ENCODE measurements at regions not wholly inside any gene's neighbourhood (a gene's known extent, or its start where the extent isn't known, plus 50 kb on each side); places are given as distances from the start of the nearest gene placed in this dataset.
"Not testable (repeated sequence)": the region's sequence is repeated elsewhere in the genome, so short reads cannot be mapped to it uniquely, and the experiment has no call there.

GRCh38 chr1:10918531-10918930, 93.9 kb upstream of the TARDBP start:
- peaks cover 10% of the 10 kb centered on the region for H3K4me1 Mint-ChIP-seq (ENCODE audit: low read depth)
- no peaks in the 10 kb centered on the region for H3K9me3 Mint-ChIP-seq
- no peak overlapping the region for H3K27ac Mint-ChIP-seq
- H3K36me3 Mint-ChIP-seq (ENCODE audit: low read depth), result no peaks in the 10 kb centered on the region
- no peak overlapping the region for H3K4me3 Mint-ChIP-seq
- H3K27me3 Mint-ChIP-seq (ENCODE audit: low read depth), result peaks cover 37% of the 10 kb centered on the region
- no peak for DNase-seq (ENCODE audit: low spot score)

GRCh38 chr1:10920063-10920626, 92.3 kb upstream of the TARDBP start:
- peaks cover 45% of the 10 kb centered on the region for H3K27me3 Mint-ChIP-seq (ENCODE audit: low read depth)
- H3K36me3 Mint-ChIP-seq (ENCODE audit: low read depth), result no peaks in the 10 kb centered on the region
- H3K9me3 Mint-ChIP-seq, result no peaks in the 10 kb centered on the region
- DNase-seq (ENCODE audit: low spot score), result no peak
- peaks cover 13% of the 10 kb centered on the region for H3K4me1 Mint-ChIP-seq (ENCODE audit: low read depth)
- no peak overlapping the region for H3K4me3 Mint-ChIP-seq
- no peak overlapping the region for H3K27ac Mint-ChIP-seq

GRCh38 chr1:10922315-10923060, 90.0 kb upstream of the TARDBP start:
- not testable (repeated sequence) for H3K27ac Mint-ChIP-seq
- peaks cover 40% of the 10 kb centered on the region for H3K27me3 Mint-ChIP-seq (ENCODE audit: low read depth)
- peaks cover 11% of the 10 kb centered on the region for H3K4me1 Mint-ChIP-seq (ENCODE audit: low read depth)

GRCh38 chr1:10924030-10924429, 88.4 kb upstream of the TARDBP start:
- no peak for DNase-seq (ENCODE audit: low spot score)
- Mint-ChIP-seq H3K9me3 (peaks cover 7% of the 10 kb centered on the region), H3K36me3 (ENCODE audit: low read depth) (no peaks in the 10 kb centered on the region), H3K4me1 (ENCODE audit: low read depth) (peaks cover 3% of the 10 kb centered on the region), H3K27ac (no peak overlapping the region), H3K27me3 (ENCODE audit: low read depth) (peaks cover 34% of the 10 kb centered on the region), H3K4me3 (no peak overlapping the region)

More at GRCh38 chr1:10922315-10923060, 90.0 kb upstream of the TARDBP start:
- not testable (repeated sequence) for H3K9me3 Mint-ChIP-seq; H3K4me3 Mint-ChIP-seq; H3K36me3 Mint-ChIP-seq (ENCODE audit: low read depth)
- DNase-seq (ENCODE audit: low spot score), result peak; percentile 18

DNA sequence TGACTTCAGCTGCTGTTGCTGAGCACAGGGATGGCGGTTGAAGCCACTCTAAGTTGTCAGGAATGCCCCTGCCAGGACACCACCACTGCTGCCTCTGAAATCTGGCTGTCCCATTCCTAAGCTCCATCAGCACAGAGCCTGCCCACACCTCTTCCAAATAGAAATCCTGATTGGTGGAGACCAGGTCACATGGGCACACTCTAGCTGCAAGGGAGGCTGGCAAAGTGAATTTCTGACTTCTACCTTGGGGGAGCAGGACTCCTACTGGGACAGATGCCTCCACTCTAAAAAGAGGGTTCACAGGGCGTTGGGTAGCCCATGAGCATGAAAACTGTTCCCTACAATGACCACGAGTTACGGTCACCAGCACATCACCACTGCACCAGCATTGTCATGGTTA, 83.8 kb upstream of the TARDBP start:
- Mint-ChIP-seq H3K9me3 (peaks cover 20% of the 10 kb centered on the region), H3K27ac (no peak overlapping the region), H3K4me3 (no peak overlapping the region), H3K27me3 (ENCODE audit: low read depth) (peaks cover 22% of the 10 kb centered on the region), H3K4me1 (ENCODE audit: low read depth) (peaks cover 11% of the 10 kb centered on the region), H3K36me3 (ENCODE audit: low read depth) (peaks cover 1% of the 10 kb centered on the region)
- DNase-seq (ENCODE audit: low spot score), result no peak

GRCh38 chr1:10932088-10932487, 80.4 kb upstream of the TARDBP start:
- peaks cover 1% of the 10 kb centered on the region for H3K36me3 Mint-ChIP-seq (ENCODE audit: low read depth)
- H3K4me3 Mint-ChIP-seq, result no peak overlapping the region
- peaks cover 8% of the 10 kb centered on the region for H3K4me1 Mint-ChIP-seq (ENCODE audit: low read depth)
- H3K9me3 Mint-ChIP-seq, result peaks cover 20% of the 10 kb centered on the region
- peak overlapping the region; percentile 64 for H3K27ac Mint-ChIP-seq
- peaks cover 16% of the 10 kb centered on the region for H3K27me3 Mint-ChIP-seq (ENCODE audit: low read depth)
- DNase-seq (ENCODE audit: low spot score), result peak; percentile 39

- Mint-ChIP-seq H3K36me3 (ENCODE audit: low read depth) (peaks cover 1% of the 10 kb centered on the region), H3K4me3 (no peak overlapping the region), H3K4me1 (ENCODE audit: low read depth) (peaks cover 14% of the 10 kb centered on the region), H3K27me3 (ENCODE audit: low read depth) (peaks cover 24% of the 10 kb centered on the region), H3K9me3 (peaks cover 10% of the 10 kb centered on the region), H3K27ac (no peak overlapping the region)
- no peak for DNase-seq (ENCODE audit: low spot score)
These were observed 78.2 kb upstream of the TARDBP start for GRCh38 chr1:10934150-10934818.

- Mint-ChIP-seq H3K4me3 (no peak overlapping the region), H3K4me1 (ENCODE audit: low read depth) (peaks cover 23% of the 10 kb centered on the region), H3K36me3 (ENCODE audit: low read depth) (peaks cover 1% of the 10 kb centered on the region), H3K9me3 (peaks cover 6% of the 10 kb centered on the region), H3K27ac (no peak overlapping the region), H3K27me3 (ENCODE audit: low read depth) (peaks cover 29% of the 10 kb centered on the region)
- DNase-seq (ENCODE audit: low spot score), result no peak
These were observed 77.2 kb upstream of the TARDBP start for GRCh38 chr1:10935246-10935645.

GRCh38 chr1:10935724-10936123, 76.7 kb upstream of the TARDBP start:
- Mint-ChIP-seq H3K36me3 (ENCODE audit: low read depth) (peaks cover 1% of the 10 kb centered on the region), H3K27me3 (ENCODE audit: low read depth) (peaks cover 29% of the 10 kb centered on the region), H3K27ac (no peak overlapping the region), H3K4me1 (ENCODE audit: low read depth) (peaks cover 27% of the 10 kb centered on the region), H3K9me3 (peaks cover 6% of the 10 kb centered on the region), H3K4me3 (no peak overlapping the region)
- no peak for DNase-seq (ENCODE audit: low spot score)

DNA sequence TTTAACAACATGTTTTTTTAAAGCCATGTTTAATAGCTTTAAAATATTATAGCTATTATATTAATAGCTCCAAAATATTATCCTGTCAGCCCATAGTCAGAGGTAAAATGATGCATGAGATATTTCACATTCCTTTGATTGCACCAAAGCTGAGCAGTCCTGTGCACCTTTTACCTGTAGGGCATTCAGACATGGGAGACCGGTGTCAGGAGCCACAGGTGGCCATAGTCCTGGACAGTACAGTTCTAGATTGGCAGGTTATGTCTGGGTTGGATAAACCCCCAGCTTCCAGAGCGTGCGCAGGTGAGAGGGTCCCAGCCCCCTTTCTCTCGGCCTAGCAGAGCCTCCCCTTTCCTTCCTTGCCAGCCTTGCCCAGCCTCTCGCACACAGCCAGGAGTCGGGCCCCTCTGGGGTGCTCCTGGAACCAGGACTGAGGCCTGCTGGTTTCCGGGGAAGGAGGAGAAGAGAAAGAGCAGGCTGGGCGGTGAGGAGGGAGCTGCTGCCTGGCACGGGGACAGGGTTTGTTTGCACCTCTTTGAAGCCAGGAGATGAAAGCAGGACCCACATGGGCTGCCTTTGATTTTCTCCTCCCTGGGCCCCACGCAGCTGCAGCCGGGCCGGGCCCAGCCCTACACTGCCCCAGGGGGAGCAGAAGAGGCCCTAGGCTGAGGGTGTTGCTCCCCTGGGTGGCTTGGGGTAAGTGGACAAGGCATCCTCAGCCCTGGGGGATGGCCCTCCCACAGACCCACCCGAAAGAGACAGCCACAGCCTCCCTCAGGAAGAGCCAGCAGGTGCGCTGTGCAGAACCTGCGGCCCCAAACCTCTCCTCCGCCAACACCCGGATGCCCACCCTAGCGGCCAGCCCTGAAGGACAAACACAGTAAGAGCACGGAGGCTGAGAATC, 75.2 kb upstream of the TARDBP start:
- no peak for DNase-seq (ENCODE audit: low spot score)
- no peaks in the 10 kb centered on the region for H3K36me3 Mint-ChIP-seq (ENCODE audit: low read depth)
- peaks cover 27% of the 10 kb centered on the region for H3K4me1 Mint-ChIP-seq (ENCODE audit: low read depth)
- H3K4me3 Mint-ChIP-seq, result no peak overlapping the region
- no peak overlapping the region for H3K27ac Mint-ChIP-seq
- H3K9me3 Mint-ChIP-seq, result peaks cover under 1% of the 10 kb centered on the region
- H3K27me3 Mint-ChIP-seq (ENCODE audit: low read depth), result peaks cover 37% of the 10 kb centered on the region

DNA sequence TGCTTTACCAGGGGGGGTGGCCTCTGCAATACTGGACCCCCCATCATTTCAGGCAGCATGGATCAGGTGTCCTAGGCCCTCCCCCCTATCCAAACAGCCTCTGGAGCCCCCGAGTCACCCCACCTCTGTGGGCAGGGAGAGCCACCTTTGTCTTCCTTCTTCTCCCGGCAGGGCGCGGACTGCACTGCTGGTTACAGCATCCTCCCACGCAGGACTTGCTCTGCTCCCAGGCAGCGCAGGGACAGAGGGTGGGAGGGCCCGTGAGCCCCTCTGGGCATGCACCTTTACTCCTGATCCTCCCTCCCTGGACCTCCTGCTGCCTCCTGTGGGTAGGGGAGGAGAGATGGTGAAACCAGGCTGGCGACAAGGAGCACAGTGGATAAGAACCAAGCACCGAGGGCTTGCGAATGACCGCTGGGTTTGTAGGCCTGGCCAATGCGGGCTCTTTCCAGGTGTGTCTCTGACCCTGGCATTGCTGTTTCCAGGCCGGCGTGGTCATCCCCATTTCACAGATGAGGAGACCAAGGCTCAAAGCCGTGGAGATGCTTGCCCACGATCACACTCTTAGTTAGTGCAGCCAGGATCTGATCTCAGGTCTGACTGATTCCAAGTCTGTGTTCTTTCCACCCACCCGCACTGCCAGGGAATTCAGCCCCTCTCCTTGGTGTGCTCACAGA, 73.6 kb upstream of the TARDBP start:
- Mint-ChIP-seq H3K9me3 (no peaks in the 10 kb centered on the region), H3K4me3 (no peak overlapping the region), H3K4me1 (ENCODE audit: low read depth) (peaks cover 28% of the 10 kb centered on the region), H3K27ac (no peak overlapping the region), H3K27me3 (ENCODE audit: low read depth) (peaks cover 49% of the 10 kb centered on the region), H3K36me3 (ENCODE audit: low read depth) (no peaks in the 10 kb centered on the region)
- no peak for DNase-seq (ENCODE audit: low spot score)

GRCh38 chr1:10939654-10940450, 72.6 kb upstream of the TARDBP start:
- no peaks in the 10 kb centered on the region for H3K36me3 Mint-ChIP-seq (ENCODE audit: low read depth)
- DNase-seq (ENCODE audit: low spot score), result peak; percentile 70

DNA sequence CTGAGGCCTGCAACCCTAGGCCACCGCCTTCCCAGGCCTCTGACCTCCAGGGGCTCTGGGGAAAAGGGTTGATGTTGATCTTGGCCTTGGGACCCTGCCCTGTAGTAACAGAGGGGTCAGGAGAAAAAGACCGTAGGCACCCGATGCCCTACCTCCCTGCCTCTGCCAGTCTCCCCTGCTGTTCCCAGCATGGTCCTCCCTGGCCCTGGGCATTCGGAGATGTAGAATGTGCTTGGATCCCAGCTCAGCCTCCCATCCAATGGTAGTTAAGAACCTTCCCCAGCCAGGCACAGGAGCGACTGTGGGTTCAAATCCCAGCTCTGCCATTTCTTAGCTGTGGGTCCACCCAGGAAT, 72.0 kb upstream of the TARDBP start:
- H3K9me3 Mint-ChIP-seq, result no peaks in the 10 kb centered on the region
- H3K27ac Mint-ChIP-seq, result no peak overlapping the region

More at GRCh38 chr1:10939654-10940450, 72.6 kb upstream of the TARDBP start:
- peaks cover 33% of the 10 kb centered on the region for H3K4me1 Mint-ChIP-seq (ENCODE audit: low read depth)
- peak overlapping the region; percentile 38 for H3K27ac Mint-ChIP-seq
- H3K27me3 Mint-ChIP-seq (ENCODE audit: low read depth), result peaks cover 56% of the 10 kb centered on the region
- no peaks in the 10 kb centered on the region for H3K9me3 Mint-ChIP-seq
- peak overlapping the region; percentile 72 for H3K4me3 Mint-ChIP-seq

More for the DNA sequence above, 72.0 kb upstream of the TARDBP start:
- no peaks in the 10 kb centered on the region for H3K36me3 Mint-ChIP-seq (ENCODE audit: low read depth)
- peaks cover 33% of the 10 kb centered on the region for H3K4me1 Mint-ChIP-seq (ENCODE audit: low read depth)
- H3K4me3 Mint-ChIP-seq, result peak overlapping the region; percentile 72
- peaks cover 60% of the 10 kb centered on the region for H3K27me3 Mint-ChIP-seq (ENCODE audit: low read depth)
- DNase-seq (ENCODE audit: low spot score), result no peak
